Gastrocnemius medialis (tissue), 4 donors: ENCODE measurements at regions not wholly inside any gene's neighbourhood (a gene's known extent, or its start where the extent isn't known, plus 50 kb on each side); places are given as distances from the start of the nearest gene placed in this dataset.
"Not testable (repeated sequence)": the region's sequence is repeated elsewhere in the genome, so short reads cannot be mapped to it uniquely, and the experiment has no call there.

Source experiments
- ATAC-seq, 2 donors: fragments of 150-250 bp; one replicate each; pipeline ENCODE4 v1.9.1; 2016
- DNase-seq, 2 donors: peaks; one replicate each; pipeline ENCODE4 v3.0.0-alpha.2; 2019
- H3K27ac ChIP-seq, 4 donors: fragments of 200-600 bp; sonication (generic); 1 replicate in 1 of 4; 2 replicates in 3 of 4; pipeline ENCODE4 v1.5.1; 2016 to 2018; ENCODE audit warnings: mild to moderate bottlenecking in 2 of 4, moderate library complexity in 1 of 4
- H3K27me3 ChIP-seq, 3 donors: fragments of 200-600 bp; sonication (generic) in 2 of 3; 1 replicate in 1 of 3; 2 replicates in 2 of 3; pipeline versions ENCODE4 v1.5.1 to v1.6.0; 2016 to 2019; ENCODE audit warnings: mild to moderate bottlenecking in 1 of 3, moderate library complexity in 1 of 3
- H3K36me3 ChIP-seq, 2 donors: fragments of 200-600 bp; sonication (generic) in 1 of 2; one replicate each; pipeline ENCODE4 v1.5.1; 2017 to 2018
- H3K4me1 ChIP-seq, 2 donors: fragments of 200-600 bp; sonication (generic) in 1 of 2; one replicate each; pipeline ENCODE4 v1.5.1; 2016 to 2017; ENCODE audit warnings: mild to moderate bottlenecking in 2 of 2
- H3K4me3 ChIP-seq, 4 donors: fragments of 200-600 bp; sonication (generic) in 3 of 4; 1 replicate in 1 of 4; 2 replicates in 3 of 4; pipeline ENCODE4 v1.5.1; 2016 to 2019; ENCODE audit warnings: mild to moderate bottlenecking in 2 of 4
- H3K9me3 ChIP-seq, 3 donors: fragments of 200-600 bp; sonication (generic) in 2 of 3; 1 replicate in 1 of 3; 2 replicates in 2 of 3; pipeline ENCODE4 v1.5.1; 2016 to 2019
- POLR2A ChIP-seq, 2 donors: fragments of 450-650 bp; IDR thresholded peaks; one replicate each; pipeline ENCODE4 v1.6.1; 2017; ENCODE audit warnings: antibody characterized with exemption in 2 of 2, mild to moderate bottlenecking in 2 of 2, moderate library complexity in 2 of 2
- in situ Hi-C, 4 donors: fragments of 200-750 bp; cut with MboI; loops; one replicate each; pipeline versions ENCODE4 v1.15.0 to v1.8.0; 2017; ENCODE audit warnings: low sequenced_read_pairs in 4 of 4
- intact Hi-C: fragments of 100-400 bp; cut with DNase I; formaldehyde crosslinking; loops from one replicate; pipeline ENCODE4 v1.15.1; 2023; ENCODE audit warnings: low total_unique reads
- TF ChIP-seq, protein P1 (sequence below), 5 experiments: fragments of 450-650 bp in 3 of 5; fragments of 200-600 bp in 2 of 5; sonication (generic) in 2 of 5; IDR thresholded peaks in 4 of 5; conservative IDR thresholded peaks in 1 of 5; 1 replicate in 4 of 5; 2 replicates in 1 of 5; pipeline ENCODE4 v1.5.1; 2016 to 2019; ENCODE audit warnings: antibody characterized with exemption in 5 of 5, mild to moderate bottlenecking in 3 of 5, moderate library complexity in 3 of 5

DNA sequence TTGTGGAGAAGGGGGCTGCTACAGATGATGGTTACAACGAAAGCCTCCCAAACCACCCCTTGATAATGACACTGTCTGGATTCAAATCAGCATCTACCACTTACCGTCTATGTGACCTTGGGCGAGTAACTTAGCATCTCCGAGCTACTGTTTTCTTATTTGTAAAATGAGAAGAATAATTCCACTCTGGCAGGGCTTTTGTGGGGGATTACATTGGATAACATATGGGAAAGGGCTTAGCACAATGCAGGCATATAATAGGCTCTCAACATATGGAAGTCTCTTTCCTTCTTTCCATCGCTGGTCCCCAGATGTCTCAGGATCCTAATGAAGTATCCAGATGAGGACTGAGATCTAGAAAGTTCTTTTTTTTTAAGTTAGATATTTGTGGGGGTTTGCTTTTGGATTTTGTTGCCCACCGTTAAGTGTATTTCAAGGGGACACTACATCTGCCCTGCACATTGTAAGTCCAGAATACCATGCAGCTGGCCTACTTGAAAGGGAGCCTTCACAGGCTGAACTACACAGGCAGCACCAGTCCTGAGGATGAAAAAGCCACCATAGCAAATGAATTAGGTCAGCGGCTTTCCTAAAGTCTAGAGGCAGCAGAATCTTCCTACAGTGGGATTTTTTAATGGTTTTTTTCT is 172.2 kb upstream of the IRF2BP2 start:
- in situ Hi-C loops (no loop called here), intact Hi-C loops (no loop called here)
- H3K36me3 ChIP-seq = no peaks in the 10 kb centered on the region
- H3K27me3 ChIP-seq = peaks cover 5 to 34% (median 8%) of the 10 kb centered on the region in 3 donors
- H3K4me3 ChIP-seq = no peak overlapping the region
- no peak for DNase-seq
- H3K9me3 ChIP-seq = no peaks in the 10 kb centered on the region
- TF ChIP-seq, protein P1, sequence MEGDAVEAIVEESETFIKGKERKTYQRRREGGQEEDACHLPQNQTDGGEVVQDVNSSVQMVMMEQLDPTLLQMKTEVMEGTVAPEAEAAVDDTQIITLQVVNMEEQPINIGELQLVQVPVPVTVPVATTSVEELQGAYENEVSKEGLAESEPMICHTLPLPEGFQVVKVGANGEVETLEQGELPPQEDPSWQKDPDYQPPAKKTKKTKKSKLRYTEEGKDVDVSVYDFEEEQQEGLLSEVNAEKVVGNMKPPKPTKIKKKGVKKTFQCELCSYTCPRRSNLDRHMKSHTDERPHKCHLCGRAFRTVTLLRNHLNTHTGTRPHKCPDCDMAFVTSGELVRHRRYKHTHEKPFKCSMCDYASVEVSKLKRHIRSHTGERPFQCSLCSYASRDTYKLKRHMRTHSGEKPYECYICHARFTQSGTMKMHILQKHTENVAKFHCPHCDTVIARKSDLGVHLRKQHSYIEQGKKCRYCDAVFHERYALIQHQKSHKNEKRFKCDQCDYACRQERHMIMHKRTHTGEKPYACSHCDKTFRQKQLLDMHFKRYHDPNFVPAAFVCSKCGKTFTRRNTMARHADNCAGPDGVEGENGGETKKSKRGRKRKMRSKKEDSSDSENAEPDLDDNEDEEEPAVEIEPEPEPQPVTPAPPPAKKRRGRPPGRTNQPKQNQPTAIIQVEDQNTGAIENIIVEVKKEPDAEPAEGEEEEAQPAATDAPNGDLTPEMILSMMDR (IDR thresholded peaks at IDR 0.05 in 4 of 5, conservative IDR thresholded peaks at IDR 0.05 in 1 of 5) = no peak
- no peak for TF ChIP-seq POLR2A (IDR thresholded peaks at IDR 0.05)
- H3K4me1 ChIP-seq = peaks cover 11 to 12% of the 10 kb centered on the region in 2 donors
- no peak overlapping the region for H3K27ac ChIP-seq
- ATAC-seq = no peak

DNA sequence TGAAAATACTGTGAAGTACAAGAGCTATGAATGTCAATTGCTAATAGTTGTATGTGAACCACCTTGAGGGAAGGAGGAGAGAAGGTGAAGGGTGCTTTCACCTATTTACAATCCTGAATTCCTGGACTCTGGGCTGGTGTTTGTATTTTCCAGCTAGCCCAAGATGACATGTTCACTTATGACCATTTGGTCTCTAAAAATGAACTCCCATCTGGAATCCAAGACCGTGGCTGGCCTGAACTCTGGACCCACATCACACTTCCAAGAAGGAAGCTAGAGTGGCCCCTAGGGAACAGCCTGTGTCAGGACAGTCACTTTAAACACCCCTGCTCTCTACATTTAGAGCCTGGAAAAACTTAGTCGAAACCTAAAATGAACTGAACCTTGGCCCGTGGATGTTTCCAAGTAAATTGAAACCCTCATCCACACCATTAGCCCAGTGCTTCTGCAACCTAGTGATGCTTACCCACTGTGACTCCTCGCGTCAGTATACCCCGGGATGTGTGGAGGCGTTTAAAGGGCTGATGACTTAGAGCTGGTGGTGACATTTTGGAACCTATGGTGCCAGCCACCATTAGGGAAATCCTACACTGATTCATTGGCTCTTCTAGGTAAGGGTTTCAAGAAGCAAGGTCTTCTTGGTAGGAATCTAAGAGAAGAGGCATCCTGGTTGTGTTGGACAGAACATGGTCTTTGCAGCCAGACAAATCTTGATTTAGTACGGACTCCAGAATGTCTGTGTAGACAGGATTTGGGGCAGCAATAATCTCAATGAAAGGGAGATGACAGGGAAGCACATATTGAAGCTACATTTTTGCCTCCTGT is 171.5 kb upstream of the IRF2BP2 start:
- Histone ChIP-seq H3K27me3 (peaks cover 13 to 42% (median 16%) of the 10 kb centered on the region in 3 donors), H3K4me3 (no peak overlapping the region), H3K36me3 (no peaks in the 10 kb centered on the region), H3K4me1 (peaks cover 11 to 12% of the 10 kb centered on the region in 2 donors), H3K9me3 (no peaks in the 10 kb centered on the region), H3K27ac (peak overlapping the region in 2 of 4 donors; percentile 1 to 10)
- TF ChIP-seq POLR2A (IDR thresholded peaks at IDR 0.05) = no peak
- TF ChIP-seq, protein P1 (IDR thresholded peaks at IDR 0.05 in 4 of 5, conservative IDR thresholded peaks at IDR 0.05 in 1 of 5) = peak in 1 of 5 experiments; percentile 20
- in situ Hi-C loops (no loop called here), intact Hi-C loops (no loop called here)
- DNase-seq (no peak), ATAC-seq (peak in 1 of 2 donors; percentile 28)

DNA sequence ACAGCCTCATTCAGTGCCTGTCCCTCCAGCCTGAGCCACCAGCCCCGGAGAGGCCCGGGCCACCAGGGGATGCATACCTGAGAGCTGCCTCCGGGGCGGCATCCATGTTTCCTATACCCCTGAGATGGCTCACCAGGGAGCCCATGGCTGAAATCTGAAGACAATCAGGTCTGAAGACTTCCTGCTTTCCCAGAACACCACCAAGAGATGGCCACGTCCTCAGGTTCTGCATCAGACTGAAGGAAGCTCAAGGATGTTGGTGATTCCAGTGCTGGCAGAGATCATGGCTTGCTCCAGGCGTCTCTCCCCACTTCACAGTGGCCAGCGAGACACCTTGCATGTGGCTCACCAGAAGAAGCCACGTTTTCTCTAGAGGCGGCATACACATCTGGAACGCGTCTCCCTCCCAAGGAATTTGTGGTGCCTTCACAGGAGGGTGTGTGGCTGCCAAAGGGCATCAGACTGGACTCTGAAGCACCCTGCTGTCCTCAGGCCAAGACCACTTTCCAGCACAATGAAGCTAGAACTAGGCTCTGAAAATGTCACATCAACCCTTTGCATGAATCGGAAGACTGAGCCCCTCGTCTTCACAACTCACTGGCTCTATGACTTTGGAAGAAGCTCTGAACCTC is 170.7 kb upstream of the IRF2BP2 start:
- intact Hi-C loops = no loop called here
- Histone ChIP-seq H3K4me3 (no peak overlapping the region), H3K36me3 (no peaks in the 10 kb centered on the region), H3K4me1 (peaks cover 10 to 11% of the 10 kb centered on the region in 2 donors), H3K9me3 (no peaks in the 10 kb centered on the region), H3K27me3 (peaks cover 14 to 44% (median 18%) of the 10 kb centered on the region in 3 donors), H3K27ac (peak overlapping the region in 2 of 4 donors; percentile 1 to 10)
- in situ Hi-C loops = no loop called here
- TF ChIP-seq, protein P1 (IDR thresholded peaks at IDR 0.05 in 4 of 5, conservative IDR thresholded peaks at IDR 0.05 in 1 of 5) = no peak
- TF ChIP-seq POLR2A (IDR thresholded peaks at IDR 0.05) = no peak
- DNase-seq = no peak
- no peak for ATAC-seq

DNA sequence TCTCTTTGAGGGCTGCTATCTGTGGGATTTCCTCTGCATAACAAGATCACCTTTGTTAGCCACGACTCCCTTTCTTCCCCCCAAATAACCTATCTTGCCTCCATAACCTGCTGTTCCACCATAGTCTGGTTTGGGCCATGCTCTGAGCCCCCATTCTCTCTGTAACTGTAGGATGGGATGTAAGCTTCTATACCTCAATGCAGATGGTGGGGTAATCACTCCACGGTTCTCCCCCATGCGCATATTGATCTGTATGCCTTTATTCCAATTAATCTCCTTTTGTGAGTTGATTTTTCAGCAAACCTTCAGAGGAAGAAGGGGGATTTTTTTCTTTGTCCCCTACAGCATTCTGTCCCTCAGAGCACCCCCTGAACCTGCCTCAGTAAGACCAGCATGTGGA is 170.1 kb upstream of the IRF2BP2 start:
- no peak for TF ChIP-seq POLR2A (IDR thresholded peaks at IDR 0.05)
- TF ChIP-seq, protein P1 (IDR thresholded peaks at IDR 0.05 in 4 of 5, conservative IDR thresholded peaks at IDR 0.05 in 1 of 5) = no peak

DNA sequence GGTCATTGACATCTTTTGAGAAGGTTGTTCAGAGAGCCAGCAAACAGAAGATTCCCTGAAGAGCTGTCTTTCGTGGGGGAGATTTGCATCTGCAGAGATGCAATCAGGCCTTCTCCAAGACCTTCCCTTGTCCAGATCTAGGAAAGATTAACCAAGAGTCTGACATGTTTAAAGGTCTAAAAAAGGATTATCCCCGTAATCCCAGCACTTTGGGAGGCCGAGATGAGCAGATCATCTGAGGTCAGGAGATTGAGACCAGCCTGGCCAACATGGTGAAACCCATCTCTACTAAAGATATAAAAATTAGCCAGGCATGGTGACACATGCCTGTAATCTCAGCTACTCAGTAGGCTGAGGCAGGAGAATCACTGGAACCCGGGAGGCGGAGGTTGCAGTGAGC is 169.6 kb upstream of the IRF2BP2 start:
- H3K4me3 ChIP-seq, ATAC-seq, H3K9me3 ChIP-seq, H3K27ac ChIP-seq, DNase-seq, H3K36me3 ChIP-seq, intact Hi-C loops, in situ Hi-C loops: not testable (repeated sequence)
- Histone ChIP-seq H3K27me3 (peaks cover 14 to 44% (median 18%) of the 10 kb centered on the region in 3 donors), H3K4me1 (peaks cover 10 to 11% of the 10 kb centered on the region in 2 donors)

More for the DNA sequence above, 170.1 kb upstream of the IRF2BP2 start:
- H3K4me3 ChIP-seq = no peak overlapping the region
- intact Hi-C loops = no loop called here
- no peaks in the 10 kb centered on the region for H3K36me3 ChIP-seq
- ATAC-seq (no peak), DNase-seq (no peak)
- H3K27me3 ChIP-seq = peaks cover 14 to 44% (median 18%) of the 10 kb centered on the region in 3 donors
- H3K9me3 ChIP-seq = no peaks in the 10 kb centered on the region
- H3K4me1 ChIP-seq = peaks cover 10 to 11% of the 10 kb centered on the region in 2 donors
- in situ Hi-C loops = no loop called here
- H3K27ac ChIP-seq = no peak overlapping the region
